ENCODE measurements at regions not wholly inside any gene's neighbourhood (a gene's known extent, or its start where the extent isn't known, plus 50 kb on each side); places are given as distances from the start of the nearest gene placed in this dataset.

DNA sequence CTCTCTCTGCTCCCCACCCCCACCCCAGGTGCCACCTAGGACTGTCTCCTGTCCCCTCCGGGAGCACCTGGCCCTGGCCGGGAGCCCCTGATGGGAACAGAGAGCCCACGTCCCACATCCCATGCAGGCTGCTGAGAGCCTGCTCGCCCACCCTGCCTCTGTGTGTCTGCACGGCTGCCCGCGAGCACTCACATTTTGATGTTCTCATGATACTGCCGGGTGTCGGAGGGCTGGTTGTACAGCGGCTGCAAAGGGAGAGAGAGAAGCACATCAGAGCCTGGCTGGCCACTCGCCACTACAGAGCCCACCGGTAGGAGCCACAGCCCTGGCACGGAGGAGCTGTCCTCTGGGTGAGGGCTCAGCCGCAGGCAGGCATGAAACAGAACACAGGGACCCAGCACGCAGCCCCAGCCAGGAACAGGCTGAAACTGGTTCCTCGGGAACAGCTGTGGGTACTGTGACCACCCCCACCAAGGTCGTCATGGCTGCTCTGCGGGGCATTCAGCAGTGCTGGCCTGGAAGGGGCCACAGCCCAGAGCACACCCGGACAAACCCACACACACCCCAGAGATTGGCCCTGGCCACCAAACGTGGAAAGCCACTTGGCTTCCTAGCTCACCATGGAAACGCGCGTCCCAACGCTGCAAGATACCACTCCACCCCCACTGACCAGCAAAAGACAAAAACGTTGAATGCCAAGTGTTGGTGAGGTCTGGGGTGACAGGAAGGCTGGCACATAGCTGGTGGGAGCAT lies 117.6 kb downstream of the NCOR2 start:
- CTCF ChIA-PET (ENCODE audit: unreplicated experiment): no interaction called here
- Histone ChIP-seq H3K4me1 (ENCODE audit: insufficient read depth, low read length, poor library complexity, severe bottlenecking) (peaks cover 27% of the 10 kb centered on the region), H3K9me3 (ENCODE audit: low read length) (no peaks in the 10 kb centered on the region), H3K36me3 (ENCODE audit: insufficient read depth, low read length) (peaks cover 9% of the 10 kb centered on the region; the same call in 1 of the 2 replicates), H3K4me3 (ENCODE audit: low read depth, low read length, poor library complexity, severe bottlenecking) (no peak overlapping the region), H3K9me2 (ENCODE audit: insufficient read depth, low read length) (no peaks in the 10 kb centered on the region), H3K4me2 (ENCODE audit: low read length) (no peak overlapping the region), H4K20me1 (ENCODE audit: insufficient read depth, low read length) (no peaks in the 10 kb centered on the region), H2AFZ (ENCODE audit: low read length) (no peak overlapping the region), H3K79me2 (ENCODE audit: insufficient read depth, low read depth, low read length) (no peaks in the 10 kb centered on the region), H3K27ac (ENCODE audit: low read depth, low read length, poor library complexity, severe bottlenecking) (no peak overlapping the region)
- POLR2A ChIA-PET: no interaction called here
- intact Hi-C loops (cut with micrococcal nuclease; ENCODE audit: unreplicated experiment): no loop called here
- TF ChIP-seq CTCF (conservative IDR thresholded peaks at IDR 0.05; ENCODE audit: low read length): no peak
- TF ChIP-seq EZH2phosphoT487 (IDR thresholded peaks at IDR 0.05; ENCODE audit: borderline replicate concordance, low read depth, low read length): no peak
- no TSS peak for BruUV-seq (replicated peaks)
- no peak for DNase-seq (ENCODE audit: low spot score)

DNA sequence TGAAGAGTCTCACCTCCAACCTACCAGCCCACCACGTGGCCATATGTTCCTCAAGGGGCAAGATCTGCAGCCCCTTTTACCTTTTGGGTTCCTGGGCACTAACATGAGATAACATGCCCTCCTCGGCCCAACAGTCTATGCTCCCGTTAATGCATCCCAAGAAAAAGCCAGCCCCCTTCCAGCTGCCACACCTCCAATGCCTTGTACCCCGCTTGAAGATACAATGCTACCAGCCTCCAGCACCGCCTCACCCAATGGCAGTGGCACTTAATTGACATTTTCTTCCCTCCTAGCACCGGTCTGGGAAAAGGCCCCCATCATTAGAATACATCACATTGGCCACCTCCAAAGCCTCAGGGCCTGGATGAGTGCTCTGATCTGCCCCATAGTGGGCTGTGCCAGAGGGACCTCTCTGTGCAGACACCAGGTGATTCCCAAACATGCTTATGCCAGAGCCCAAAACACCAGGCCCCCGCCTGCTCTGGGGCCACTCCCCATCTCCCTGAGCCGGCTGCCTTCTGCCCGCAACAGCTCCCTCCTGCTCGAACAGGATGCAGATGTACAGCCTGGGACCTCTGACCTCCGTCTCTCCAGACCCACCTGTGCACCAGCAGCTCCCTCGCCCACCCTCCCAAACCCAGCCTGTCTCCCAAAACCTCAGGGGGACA lies 118.3 kb downstream of the NCOR2 start:
- DNase-seq (ENCODE audit: low spot score): no peak
- ChIA-PET POLR2A (no interaction called here), CTCF (ENCODE audit: unreplicated experiment) (no interaction called here)
- no peaks in the 10 kb centered on the region for H3K79me2 ChIP-seq (ENCODE audit: insufficient read depth, low read depth, low read length)
- no peak overlapping the region for H3K4me3 ChIP-seq (ENCODE audit: low read depth, low read length, poor library complexity, severe bottlenecking)
- H3K36me3 ChIP-seq (ENCODE audit: insufficient read depth, low read length): peaks cover 4% of the 10 kb centered on the region; the same call in 1 of the 2 replicates
- no peaks in the 10 kb centered on the region for H3K9me3 ChIP-seq (ENCODE audit: low read length)
- no peak overlapping the region for H2AFZ ChIP-seq (ENCODE audit: low read length)
- no peak overlapping the region for H3K4me2 ChIP-seq (ENCODE audit: low read length)
- H4K20me1 ChIP-seq (ENCODE audit: insufficient read depth, low read length): no peaks in the 10 kb centered on the region
- intact Hi-C loops (cut with micrococcal nuclease; ENCODE audit: unreplicated experiment): no loop called here
- BruUV-seq (replicated peaks): no TSS peak
- peaks cover 20% of the 10 kb centered on the region for H3K4me1 ChIP-seq (ENCODE audit: insufficient read depth, low read length, poor library complexity, severe bottlenecking)
- H3K9me2 ChIP-seq (ENCODE audit: insufficient read depth, low read length): no peaks in the 10 kb centered on the region
- no peak overlapping the region for H3K27ac ChIP-seq (ENCODE audit: low read depth, low read length, poor library complexity, severe bottlenecking)
- TF ChIP-seq EZH2phosphoT487 (IDR thresholded peaks at IDR 0.05; ENCODE audit: borderline replicate concordance, low read depth, low read length) (no peak), CTCF (conservative IDR thresholded peaks at IDR 0.05; ENCODE audit: low read length) (no peak)

Measured in OCI-LY7 (cell line).